ENCODE measurements at regions not wholly inside any gene's neighbourhood (a gene's known extent, or its start where the extent isn't known, plus 50 kb on each side); places are given as distances from the start of the nearest gene placed in this dataset.
"Not testable (repeated sequence)": the region's sequence is repeated elsewhere in the genome, so short reads cannot be mapped to it uniquely, and the experiment has no call there.

GRCh38 chr4:24224446-24224845 lies 334.6 kb upstream of the PPARGC1A start:
- DNase-seq (no peak), ATAC-seq (no peak)
- intact Hi-C loops (cut with micrococcal nuclease): no loop called here

- DNase-seq (no peak), ATAC-seq (no peak)
- intact Hi-C loops (cut with micrococcal nuclease): no loop called here
These were observed 329.4 kb upstream of the PPARGC1A start for GRCh38 chr4:24219209-24219608.

- DNase-seq: no peak
- no peak for ATAC-seq
- intact Hi-C loops (cut with micrococcal nuclease): no loop called here
These were observed 328.7 kb upstream of the PPARGC1A start for GRCh38 chr4:24218566-24218965.

- intact Hi-C loops (cut with micrococcal nuclease): no loop called here
- DNase-seq: no peak
- no peak for ATAC-seq
These were observed 324.9 kb upstream of the PPARGC1A start for GRCh38 chr4:24214796-24215195.

GRCh38 chr4:24213961-24214360 lies 324.1 kb upstream of the PPARGC1A start:
- ATAC-seq: no peak
- intact Hi-C loops (cut with micrococcal nuclease): no loop called here

GRCh38 chr4:24212642-24213041 lies 322.8 kb upstream of the PPARGC1A start:
- intact Hi-C loops (cut with micrococcal nuclease): no loop called here
- ATAC-seq: no peak
- DNase-seq: no peak

More at GRCh38 chr4:24213961-24214360, 324.1 kb upstream of the PPARGC1A start:
- no peak for DNase-seq

GRCh38 chr4:24211856-24212255 lies 322.0 kb upstream of the PPARGC1A start:
- DNase-seq (no peak), ATAC-seq (no peak)
- intact Hi-C loops (cut with micrococcal nuclease): no loop called here

GRCh38 chr4:24210332-24210902 lies 320.6 kb upstream of the PPARGC1A start:
- intact Hi-C loops (cut with micrococcal nuclease): no loop called here
- DNase-seq (no peak), ATAC-seq (peak; percentile 57)

GRCh38 chr4:24209906-24210305 lies 320.1 kb upstream of the PPARGC1A start:
- DNase-seq (no peak), ATAC-seq (no peak)
- intact Hi-C loops (cut with micrococcal nuclease): no loop called here

GRCh38 chr4:24209131-24209530 lies 319.3 kb upstream of the PPARGC1A start:
- DNase-seq: no peak
- no peak for ATAC-seq
- intact Hi-C loops (cut with micrococcal nuclease): no loop called here

- ATAC-seq (no peak), DNase-seq (no peak)
- intact Hi-C loops (cut with micrococcal nuclease): no loop called here
These were observed 318.8 kb upstream of the PPARGC1A start for GRCh38 chr4:24208691-24209090.

GRCh38 chr4:24204708-24205107 lies 314.9 kb upstream of the PPARGC1A start:
- ATAC-seq; intact Hi-C loops (cut with micrococcal nuclease): not testable (repeated sequence)

GRCh38 chr4:24203926-24204325 lies 314.1 kb upstream of the PPARGC1A start:
- intact Hi-C loops (cut with micrococcal nuclease): no loop called here
- no peak for DNase-seq
- no peak for ATAC-seq

More at GRCh38 chr4:24204708-24205107, 314.9 kb upstream of the PPARGC1A start:
- not testable (repeated sequence) for DNase-seq

- ATAC-seq (no peak), DNase-seq (no peak)
- intact Hi-C loops (cut with micrococcal nuclease): no loop called here
These were observed 312.7 kb upstream of the PPARGC1A start for GRCh38 chr4:24202579-24202978.

GRCh38 chr4:24197955-24198354 lies 308.1 kb upstream of the PPARGC1A start:
- DNase-seq: no peak
- ATAC-seq: no peak
- intact Hi-C loops (cut with micrococcal nuclease): no loop called here

- intact Hi-C loops (cut with micrococcal nuclease): no loop called here
- peak; percentile 88 for ATAC-seq
- no peak for DNase-seq
These were observed 306.9 kb upstream of the PPARGC1A start for GRCh38 chr4:24196785-24197184.

GRCh38 chr4:24195991-24196736 lies 306.3 kb upstream of the PPARGC1A start:
- DNase-seq (no peak), ATAC-seq (peak; percentile 87)
- intact Hi-C loops (cut with micrococcal nuclease): no loop called here

- intact Hi-C loops (cut with micrococcal nuclease): no loop called here
- no peak for ATAC-seq
- DNase-seq: no peak
These were observed 302.3 kb upstream of the PPARGC1A start for GRCh38 chr4:24192018-24192641.

GRCh38 chr4:24190761-24191695 lies 301.2 kb upstream of the PPARGC1A start:
- intact Hi-C loops (cut with micrococcal nuclease): no loop called here

GRCh38 chr4:24188459-24188858 lies 298.6 kb upstream of the PPARGC1A start:
- intact Hi-C loops (cut with micrococcal nuclease): no loop called here
- ATAC-seq: no peak
- DNase-seq: no peak

More at GRCh38 chr4:24190761-24191695, 301.2 kb upstream of the PPARGC1A start:
- ATAC-seq: no peak
- DNase-seq: no peak

Measured in left ventricle myocardium superior (tissue), 1 donor.